GM18507 (cell line): ENCODE measurements at regions not wholly inside any gene's neighbourhood (a gene's known extent, or its start where the extent isn't known, plus 50 kb on each side); places are given as distances from the start of the nearest gene placed in this dataset.
"Not testable (repeated sequence)": the region's sequence is repeated elsewhere in the genome, so short reads cannot be mapped to it uniquely, and the experiment has no call there.

Experiments
- DNase-seq: peaks from one replicate; pipeline ENCODE4 v3.0.0; 2011; ENCODE audit warnings: low read depth; ENCODE audit not compliant: insufficient read length; ENCODE audit errors: extremely low spot score
- FAIRE-seq: peaks from 2 replicates; lab custom pipeline; 2011; peaks lifted over from hg19 to GRCh38; lab: Jason Lieb, UNC

- DNase-seq, result no peak
- peak; percentile 87 for FAIRE-seq
Observed at GRCh38 chrX:120755066-120755846, 120.4 kb downstream of the CT47B1 start.

DNA sequence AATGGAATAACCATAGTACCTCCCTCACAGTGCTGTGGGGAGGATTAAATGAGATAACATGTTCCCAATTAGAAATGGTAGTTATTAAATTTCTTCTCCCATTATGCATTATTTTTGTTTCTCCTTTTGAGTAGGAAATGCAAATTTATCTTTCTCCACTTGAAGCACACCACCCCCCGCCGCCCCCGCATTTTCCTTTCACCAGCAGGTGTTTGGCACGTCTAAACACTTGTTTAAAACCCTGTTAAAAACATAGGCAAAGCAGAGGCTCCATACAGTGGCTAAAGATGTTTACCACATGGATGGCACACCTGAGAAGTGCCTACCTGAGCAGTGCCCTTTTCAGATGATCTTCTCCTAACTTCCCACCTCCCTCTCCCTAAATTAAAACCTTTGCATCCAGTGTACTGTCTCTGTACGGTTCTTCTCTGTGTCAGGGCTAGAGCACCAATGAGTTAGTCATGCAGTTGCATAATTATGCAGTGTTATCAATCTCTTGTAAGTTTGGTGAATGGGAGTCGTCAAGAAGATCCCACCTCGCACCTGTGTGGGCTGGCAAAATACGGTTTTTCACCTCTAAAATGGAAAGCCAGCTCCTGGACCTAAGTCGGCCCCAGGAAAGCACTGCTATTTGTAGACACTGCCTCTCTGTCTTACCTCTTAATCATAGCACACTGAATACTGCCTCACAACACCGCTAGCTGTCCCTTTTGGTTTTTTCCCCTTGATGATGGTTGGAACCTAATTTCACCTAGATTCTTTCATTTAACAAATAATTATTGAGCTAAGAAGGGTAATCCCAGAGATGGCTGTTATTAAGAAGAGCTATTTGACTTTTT, 122.0 kb downstream of the CT47B1 start:
- peak; percentile 50 for FAIRE-seq
- no peak for DNase-seq

- FAIRE-seq (no peak), DNase-seq (no peak)
Observed at GRCh38 chrX:120752431-120753082, 122.7 kb upstream of the C1GALT1C1 start.

DNA sequence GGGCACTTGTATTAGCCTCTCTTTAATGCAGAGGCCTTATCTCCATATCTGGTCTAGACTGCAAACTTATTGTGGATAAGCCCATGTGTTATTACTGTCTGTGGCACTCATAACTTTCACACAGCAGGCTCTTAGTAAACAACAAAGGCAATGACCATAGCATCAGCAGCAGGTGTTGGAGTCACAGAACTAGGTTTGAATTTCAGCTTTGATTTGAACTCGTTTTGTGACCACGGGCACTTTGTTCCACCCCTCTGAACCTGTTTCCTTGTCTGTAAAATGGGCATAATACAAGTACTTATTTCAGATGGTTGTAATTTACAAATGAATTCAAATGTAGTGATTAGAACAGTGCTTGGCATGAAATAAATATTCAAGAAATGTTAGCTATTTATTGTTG, 121.8 kb upstream of the C1GALT1C1 start:
- FAIRE-seq (no peak), DNase-seq (no peak)

GRCh38 chrX:120750381-120750780, 120.5 kb upstream of the C1GALT1C1 start:
- FAIRE-seq, result no peak
- no peak for DNase-seq

GRCh38 chrX:120749141-120749846, 119.4 kb upstream of the C1GALT1C1 start:
- FAIRE-seq (peak; percentile 78), DNase-seq (no peak)

- no peak for FAIRE-seq
- no peak for DNase-seq
Observed at GRCh38 chrX:120746153-120746552, 116.3 kb upstream of the C1GALT1C1 start.

DNA sequence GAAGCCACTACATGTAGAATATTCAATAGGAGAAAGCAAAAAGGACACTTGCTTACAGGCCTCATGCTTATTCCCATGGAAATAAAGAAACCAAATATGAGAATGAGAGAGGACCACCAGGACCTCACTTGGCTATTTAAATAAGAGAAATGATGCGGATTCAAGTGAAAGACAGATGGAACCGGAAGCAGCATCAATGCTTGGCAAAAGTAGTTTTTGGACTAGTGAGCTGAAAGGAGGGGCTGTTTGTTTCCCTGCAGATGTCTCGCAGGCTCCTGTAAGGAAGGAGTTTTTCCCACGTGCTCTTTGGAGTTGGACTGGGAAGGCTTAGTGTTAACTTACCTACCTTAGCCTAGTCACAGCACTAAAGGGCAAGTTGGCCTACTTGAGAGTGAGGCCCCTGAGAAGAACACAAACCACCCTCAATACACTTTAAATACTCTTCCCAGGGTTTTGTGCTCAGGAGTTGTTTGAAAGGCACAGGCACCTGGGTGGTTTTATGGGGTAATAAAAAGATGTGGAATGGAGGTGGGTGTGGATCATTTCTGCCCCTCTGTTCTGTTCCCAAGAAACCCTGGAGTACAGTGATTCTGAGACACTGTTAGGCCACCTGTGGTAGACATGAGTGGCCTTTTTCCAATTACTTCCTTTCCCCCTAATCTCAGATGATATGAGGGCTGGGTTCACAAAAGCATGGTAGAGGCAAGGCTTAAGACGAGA, 113.3 kb upstream of the C1GALT1C1 start:
- DNase-seq, result no peak
- FAIRE-seq, result no peak

- no peak for FAIRE-seq
Observed at GRCh38 chrX:120741452-120741851, 111.6 kb upstream of the C1GALT1C1 start.

GRCh38 chrX:120740072-120740471, 110.2 kb upstream of the C1GALT1C1 start:
- FAIRE-seq, result no peak

More at GRCh38 chrX:120741452-120741851, 111.6 kb upstream of the C1GALT1C1 start:
- DNase-seq, result no peak

DNA sequence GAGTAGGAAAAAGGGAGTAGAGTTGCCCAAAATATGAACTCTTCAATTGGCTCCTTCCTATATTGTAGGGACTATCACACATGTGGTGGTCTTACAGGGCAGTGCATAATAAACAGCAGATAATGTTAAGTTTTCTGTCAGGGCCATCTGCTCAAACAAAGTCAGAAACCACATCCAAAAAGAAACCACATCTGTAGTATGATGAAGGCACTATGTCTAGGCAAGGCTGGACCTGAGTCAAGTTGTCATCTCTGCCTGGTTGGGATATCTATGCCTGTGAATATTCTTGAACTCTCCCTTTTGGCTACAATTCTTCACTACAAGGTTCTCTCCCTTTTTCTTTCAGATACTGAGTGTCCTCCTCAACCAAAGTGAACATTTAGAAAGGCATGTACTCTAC, 109.4 kb upstream of the C1GALT1C1 start:
- no peak for FAIRE-seq
- DNase-seq, result no peak

More at GRCh38 chrX:120740072-120740471, 110.2 kb upstream of the C1GALT1C1 start:
- no peak for DNase-seq

GRCh38 chrX:120736989-120737388, 107.1 kb upstream of the C1GALT1C1 start:
- FAIRE-seq (no peak), DNase-seq (no peak)

- no peak for FAIRE-seq
- DNase-seq, result no peak
Observed at GRCh38 chrX:120735966-120736365, 106.1 kb upstream of the C1GALT1C1 start.

DNA sequence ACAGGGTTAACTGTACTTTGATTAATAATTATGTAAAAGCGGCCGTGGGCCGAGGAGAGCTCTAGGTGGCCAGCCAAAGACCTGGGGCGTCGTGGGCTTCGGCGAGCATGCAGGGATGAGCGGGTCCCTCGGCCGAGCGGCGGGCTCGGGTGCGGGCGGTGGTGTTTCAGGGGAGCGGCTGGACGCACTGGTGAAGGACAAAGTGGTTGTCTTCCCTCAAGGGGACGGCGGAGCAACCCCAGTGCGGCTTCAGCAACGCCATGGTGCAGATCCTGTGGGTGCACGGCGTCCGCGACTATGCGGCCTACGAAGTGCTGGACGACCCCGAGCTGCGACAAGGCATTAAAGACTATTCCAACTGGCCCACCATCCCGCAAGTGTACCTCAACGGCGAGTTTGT, 103.0 kb upstream of the C1GALT1C1 start:
- DNase-seq (no peak), FAIRE-seq (no peak)

DNA sequence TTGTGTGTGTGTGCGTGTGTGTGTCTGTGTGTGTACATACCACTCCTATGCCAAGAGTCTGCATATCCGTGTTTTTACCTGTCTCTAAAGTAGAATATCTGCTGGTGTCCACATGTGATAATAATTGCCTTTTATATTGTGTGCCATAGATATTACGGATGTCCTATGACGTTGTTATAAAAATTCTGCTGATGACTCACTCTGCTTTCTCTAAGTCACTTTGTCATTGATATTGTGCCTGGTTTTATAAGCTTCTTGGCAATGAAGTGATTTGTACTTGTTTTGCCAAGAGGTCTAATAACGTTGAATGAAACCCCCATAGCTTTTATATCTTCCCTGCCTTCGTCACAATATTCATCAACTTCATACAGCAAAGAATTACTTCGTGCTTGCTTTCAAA, 102.6 kb upstream of the C1GALT1C1 start:
- no peak for FAIRE-seq
- no peak for DNase-seq

DNA sequence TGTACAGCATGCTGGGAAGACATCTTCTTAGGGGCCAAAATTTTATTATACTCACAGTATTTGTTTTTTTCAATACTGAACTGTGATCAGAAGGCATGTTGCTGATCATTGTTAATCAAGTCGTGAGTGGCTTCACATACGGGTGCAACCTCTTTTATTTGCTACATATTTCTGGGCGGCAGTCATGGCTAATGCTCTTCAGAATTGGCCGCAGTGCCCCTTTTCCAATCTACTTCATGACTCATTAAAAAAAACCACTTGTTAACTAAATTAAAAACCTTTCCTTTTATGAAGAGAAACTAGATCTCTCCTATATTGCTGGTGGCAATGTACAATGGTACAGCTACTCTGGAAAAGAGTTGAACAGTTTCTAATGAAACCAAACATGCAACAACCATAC, 101.5 kb upstream of the C1GALT1C1 start:
- DNase-seq (no peak), FAIRE-seq (no peak)

DNA sequence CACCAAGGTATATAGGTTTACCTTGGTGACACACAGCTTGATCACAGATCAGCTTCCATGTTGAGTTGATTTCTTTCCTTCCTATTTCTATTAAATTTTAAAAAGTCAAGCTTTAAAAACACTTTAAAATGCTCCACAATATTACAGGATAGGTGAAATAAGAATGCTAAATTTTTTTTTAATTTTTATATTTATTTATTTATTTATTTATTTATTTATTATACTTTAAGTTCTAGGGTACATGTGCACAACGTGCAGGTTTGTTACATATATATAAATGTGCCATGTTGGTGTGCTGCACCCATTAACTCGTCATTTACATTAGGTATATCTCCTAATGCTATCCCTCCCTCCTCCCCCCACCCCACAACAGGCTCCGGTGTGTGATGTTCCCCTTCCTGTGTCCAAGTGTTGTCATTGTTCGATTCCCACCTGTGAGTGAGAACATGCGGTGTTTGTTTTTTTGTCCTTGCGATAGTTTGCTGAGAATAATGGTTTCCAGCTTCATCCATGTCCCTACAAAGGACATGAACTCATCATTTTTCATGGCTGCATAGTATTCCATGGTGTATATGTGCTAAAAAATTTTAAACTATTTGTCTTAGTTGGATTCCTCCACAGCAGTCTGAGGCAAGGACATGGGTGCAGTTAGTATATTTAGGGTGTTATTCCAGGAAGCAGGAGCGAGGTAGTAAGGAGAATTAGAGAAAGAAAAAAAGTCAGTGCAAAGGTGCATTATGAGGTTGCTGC, 99.8 kb upstream of the C1GALT1C1 start:
- DNase-seq, FAIRE-seq: not testable (repeated sequence)

DNA sequence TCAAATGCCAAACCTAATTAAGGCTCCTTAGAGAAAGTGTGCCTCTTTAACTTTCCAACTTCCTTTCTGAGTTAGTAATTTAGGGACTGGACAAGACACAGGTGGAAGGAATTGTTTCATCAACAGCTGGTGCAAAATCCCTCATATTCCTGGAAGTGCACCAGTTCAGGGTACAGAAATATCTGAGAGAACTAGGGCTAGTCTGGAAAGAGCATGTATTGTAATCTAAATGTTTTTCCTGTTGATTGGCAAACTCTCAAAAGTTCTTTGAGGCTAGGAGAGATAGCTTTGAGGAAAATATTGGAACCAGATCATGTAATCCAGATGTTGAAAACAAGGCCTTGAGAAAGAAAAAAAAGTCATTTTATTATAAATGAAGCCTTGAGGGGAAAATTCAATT, 98.1 kb upstream of the C1GALT1C1 start:
- FAIRE-seq (no peak), DNase-seq (no peak)
